HCT116 (cell line): ENCODE measurements at regions not wholly inside any gene's neighbourhood (a gene's known extent, or its start where the extent isn't known, plus 50 kb on each side); places are given as distances from the start of the nearest gene placed in this dataset.

Experiments used
- ATAC-seq: fragments of 200-7000 bp; cut with Tn5 transposase; 2 replicates; pipeline ENCODE4 v1.9.1; 2020; ENCODE audit warnings: mild to moderate bottlenecking, moderate library complexity
- BruUV-seq: library from RNA; stranded (reverse); fragments of 400-500 nt; replicated peaks from 2 replicates; lab custom pipeline; 2021; lab: Mats Ljungman, UMichigan
- CTCF ChIA-PET: fragments of 300-600 bp; sonication (Branson Sonifier 250); formaldehyde crosslinking; loops from one replicate; lab custom pipeline; 2021; ENCODE audit warnings: antibody characterized with exemption; lab: Charles Lee
- POLR2A ChIA-PET: fragments of 300-600, 350-600 bp; sonication (Branson Sonifier 250); formaldehyde crosslinking; loops from one replicate; lab custom pipeline; 2021; ENCODE audit warnings: antibody characterized with exemption; lab: Charles Lee
- RAD21 ChIA-PET, 2 experiments: fragments of 300-600 bp; sonication (Branson Sonifier 250); formaldehyde crosslinking; loops; one replicate each; lab custom pipeline; 2023; ENCODE audit warnings: low total read pairs in 2 of 2; ENCODE audit not compliant: uncharacterized antibody in 2 of 2, unreplicated experiment in 2 of 2, low non-redundant PET in 1 of 2; lab: Charles Lee
- DNase-seq: peaks from one replicate; pipeline ENCODE4 v3.0.0-alpha.2; 2010; ENCODE audit warnings: low read depth, low spot score
- H2AFZ ChIP-seq: fragments of 200-600 bp; shearing (Covaris generic), sonication (generic); 2 replicates; pipeline ENCODE4 v1.6.1; 2017; ENCODE audit warnings: low read depth, mixed run types, mixed read lengths, antibody characterized with exemption, low read length; ENCODE audit not compliant: poor library complexity, severe bottlenecking
- H3K27ac ChIP-seq: 2 replicates; pipeline ENCODE4 v1.5.1; 2012; ENCODE audit warnings: low read depth, low read length
- H3K27me3 ChIP-seq: fragments of 200-600 bp; sonication (generic); 2 replicates; pipeline ENCODE4 v1.6.1; 2016; ENCODE audit warnings: mixed run types, low read length, mixed read lengths; ENCODE audit not compliant: insufficient read depth
- H3K36me3 ChIP-seq, 2 experiments: fragments of 200-500 bp in 1 of 2; fragments of 200-600 bp in 1 of 2; sonication (Bioruptor generic) in 1 of 2; sonication (generic) in 1 of 2; 2 replicates each; pipeline versions ENCODE4 v1.5.1 to v1.6.1; 2014 to 2016; ENCODE audit warnings: low read length in 2 of 2, inconsistent platforms in 1 of 2, mixed read lengths in 1 of 2, mixed run types in 1 of 2; ENCODE audit not compliant: insufficient read depth in 2 of 2, control insufficient read depth in 1 of 2
- H3K4me1 ChIP-seq, 2 experiments: fragments of 200-600 bp in 1 of 2; sonication (generic) in 1 of 2; 2 replicates each; pipeline versions ENCODE4 v1.5.1 to v1.6.1; 2012 to 2017; ENCODE audit warnings: low read length in 2 of 2, inconsistent platforms in 1 of 2, mild to moderate bottlenecking in 1 of 2, mixed read lengths in 1 of 2, mixed run types in 1 of 2, moderate library complexity in 1 of 2; ENCODE audit not compliant: insufficient read depth in 2 of 2, control insufficient read depth in 1 of 2
- H3K4me2 ChIP-seq: fragments of 200-600 bp; sonication (generic); 2 replicates; pipeline ENCODE4 v1.6.1; 2017; ENCODE audit warnings: mixed run types, low read length, mixed read lengths
- H3K4me3 ChIP-seq, 2 experiments: fragments of 200-600 bp in 1 of 2; sonication (generic) in 1 of 2; replicated peaks in 1 of 2; 2 replicates each; pipeline ENCODE4 v1.5.1; 2011 to 2016; ENCODE audit warnings: low read length in 2 of 2, control low read depth in 1 of 2, low read depth in 1 of 2, mild to moderate bottlenecking in 1 of 2, mixed read lengths in 1 of 2, mixed run types in 1 of 2
- H3K79me2 ChIP-seq: fragments of 200-600 bp; sonication (generic); 2 replicates; pipeline ENCODE4 v1.6.1; 2017; ENCODE audit warnings: mild to moderate bottlenecking, mixed run types, low read length, moderate library complexity, mixed read lengths; ENCODE audit not compliant: insufficient read depth
- H3K9ac ChIP-seq: fragments of 200-600 bp; sonication (generic); 2 replicates; pipeline ENCODE4 v1.6.1; 2016; ENCODE audit warnings: low read length, mixed read lengths
- H3K9me2 ChIP-seq: fragments of 200-600 bp; sonication (generic), shearing (Covaris generic); 2 replicates; pipeline ENCODE4 v1.6.1; 2017; ENCODE audit warnings: mixed run types, mild to moderate bottlenecking, moderate library complexity; ENCODE audit not compliant: insufficient read depth
- H3K9me3 ChIP-seq, 2 experiments: fragments of 200-500 bp in 1 of 2; fragments of 200-600 bp in 1 of 2; sonication (Bioruptor generic) in 1 of 2; sonication (generic) in 1 of 2; 2 replicates each; pipeline ENCODE4 v1.6.1; 2014 to 2017; ENCODE audit warnings: low read length in 2 of 2, mixed read lengths in 2 of 2, inconsistent platforms in 1 of 2, low read depth in 1 of 2, mild to moderate bottlenecking in 1 of 2, mixed run types in 1 of 2, moderate library complexity in 1 of 2; ENCODE audit not compliant: control insufficient read depth in 1 of 2, insufficient read depth in 1 of 2
- H4K20me1 ChIP-seq: fragments of 200-600 bp; sonication (generic), shearing (Covaris generic); 2 replicates; pipeline ENCODE4 v1.6.1; 2017; ENCODE audit warnings: mixed run types, mild to moderate bottlenecking, moderate library complexity; ENCODE audit not compliant: insufficient read depth
- CBX3 ChIP-seq: IDR thresholded peaks from 2 replicates; pipeline ENCODE4 v1.6.1; 2012; ENCODE audit warnings: low read depth
- CEBPB ChIP-seq: IDR thresholded peaks from 2 replicates; pipeline ENCODE4 v1.6.1; 2012; ENCODE audit warnings: low read depth
- ELF1 ChIP-seq: IDR thresholded peaks from 2 replicates; pipeline ENCODE4 v1.6.1; 2012; ENCODE audit warnings: low read depth, borderline replicate concordance
- EZH2 ChIP-seq: fragments of 200-600 bp; sonication (generic); IDR thresholded peaks from 2 replicates; pipeline ENCODE4 v1.6.1; 2017; ENCODE audit warnings: antibody characterized with exemption, mixed run types
- EZH2phosphoT487 ChIP-seq: fragments of 200-600 bp; IDR thresholded peaks from 2 replicates; pipeline ENCODE4 v1.6.1; 2018; ENCODE audit warnings: antibody characterized with exemption, borderline replicate concordance
- FOSL1 ChIP-seq: IDR thresholded peaks from 2 replicates; pipeline ENCODE4 v1.6.1; 2012; ENCODE audit warnings: low read depth
- JUND ChIP-seq: IDR thresholded peaks from 2 replicates; pipeline ENCODE4 v1.6.1; 2012
- POLR2A ChIP-seq: IDR thresholded peaks from 2 replicates; pipeline ENCODE4 v1.7.0; 2011; ENCODE audit warnings: borderline replicate concordance; ENCODE audit not compliant: insufficient read depth, insufficient read length; ENCODE audit errors: extremely low read depth
- POLR2AphosphoS5 ChIP-seq: IDR thresholded peaks from 2 replicates; pipeline ENCODE4 v1.6.1; 2011; ENCODE audit warnings: mild to moderate bottlenecking, low read depth, low read length, moderate library complexity
- SIN3A ChIP-seq: IDR thresholded peaks from 2 replicates; pipeline ENCODE4 v1.6.1; 2012; ENCODE audit warnings: low read depth
- YY1 ChIP-seq: IDR thresholded peaks from 2 replicates; pipeline ENCODE4 v1.6.1; 2011; ENCODE audit warnings: low read length, low read depth, moderate library complexity, mild to moderate bottlenecking; ENCODE audit not compliant: insufficient replicate concordance; ENCODE audit errors: extremely low read depth
- ZFX ChIP-seq: fragments of 450-650 bp; IDR thresholded peaks from 2 replicates; pipeline ENCODE4 v1.6.1; 2017
- ZNF274 ChIP-seq: fragments of 200-500 bp; sonication (Bioruptor generic); IDR thresholded peaks from 2 replicates; pipeline ENCODE4 v1.6.1; 2014; ENCODE audit warnings: mild to moderate bottlenecking, low read depth, low read length, inconsistent platforms
- intact Hi-C: fragments of 100-400 bp; cut with micrococcal nuclease; formaldehyde crosslinking; loops from 2 replicates; pipeline ENCODE4 v1.10.0; 2022

DNA sequence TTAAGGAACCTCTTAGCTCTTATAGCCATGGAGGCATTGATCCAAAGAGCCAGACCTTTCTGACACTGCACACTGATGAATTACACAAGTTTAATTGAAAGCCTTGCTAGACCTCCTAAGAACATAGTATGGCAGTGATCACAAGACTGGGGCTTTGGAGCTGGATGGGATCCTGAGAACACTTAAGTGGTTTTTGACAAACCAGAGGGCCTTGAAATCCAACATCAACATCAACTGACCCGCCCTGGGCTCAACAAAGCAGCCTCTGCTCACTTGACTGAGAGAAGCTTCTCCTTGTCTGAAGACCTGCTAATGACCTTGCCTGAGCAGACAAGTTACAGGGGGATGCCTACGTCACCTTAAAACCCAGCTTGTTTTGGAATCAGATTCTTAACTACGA, 257.6 kb downstream of the KLF13 start:
- ChIA-PET RAD21 (no interaction called here), POLR2A (no interaction called here), CTCF (no interaction called here)
- Histone ChIP-seq H4K20me1 (no peaks in the 10 kb centered on the region), H3K27me3 (0 out of 2 replicates have a peak, but pooled peaks cover 9% of the 10 kb centered on the region), H3K9me3 (no peaks in the 10 kb centered on the region), H3K4me2 (no peak overlapping the region), H3K36me3 (no peaks in the 10 kb centered on the region), H3K4me3 (no peak overlapping the region), H3K27ac (no peak overlapping the region), H2AFZ (no peak overlapping the region), H3K4me1 (no peaks in the 10 kb centered on the region), H3K9me2 (no peaks in the 10 kb centered on the region), H3K79me2 (no peaks in the 10 kb centered on the region), H3K9ac (no peak overlapping the region)
- no TSS peak for BruUV-seq
- DNase-seq (no peak), ATAC-seq (no peak)
- intact Hi-C loops = no loop called here
- TF ChIP-seq ELF1 (no peak), EZH2phosphoT487 (no peak), POLR2AphosphoS5 (no peak)

DNA sequence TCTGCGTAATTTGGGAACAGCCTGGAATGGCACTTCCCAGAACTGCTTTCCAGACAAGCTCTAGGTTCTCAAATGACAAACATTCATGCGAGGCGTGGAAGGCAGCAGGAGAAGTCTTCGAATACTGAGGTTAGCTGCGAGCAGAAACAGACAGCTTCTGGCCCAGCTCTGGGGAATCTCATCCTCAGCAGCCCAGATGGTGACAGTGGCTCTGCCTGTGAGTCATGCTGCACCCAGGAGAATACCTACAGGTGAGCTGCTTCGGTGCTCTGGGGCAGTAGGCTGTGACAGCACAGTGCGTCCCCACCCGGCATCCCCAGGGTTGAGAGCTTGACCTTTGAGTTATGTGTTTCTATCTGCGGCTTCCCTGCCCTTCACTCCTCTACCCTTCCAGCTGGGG, 258.6 kb downstream of the KLF13 start:
- no peaks in the 10 kb centered on the region for H3K79me2 ChIP-seq
- H3K9ac ChIP-seq = no peak overlapping the region
- H3K9me3 ChIP-seq = no peaks in the 10 kb centered on the region
- H3K36me3 ChIP-seq = no peaks in the 10 kb centered on the region
- intact Hi-C loops = no loop called here
- H3K4me2 ChIP-seq = no peak overlapping the region
- H2AFZ ChIP-seq = no peak overlapping the region
- no peak for DNase-seq
- no TSS peak for BruUV-seq
- no peak overlapping the region for H3K27ac ChIP-seq
- CTCF ChIA-PET = no interaction called here
- TF ChIP-seq ELF1 = no peak
- TF ChIP-seq POLR2A = no peak
- no peak for TF ChIP-seq CBX3
- TF ChIP-seq ZFX = no peak
- TF ChIP-seq ZNF274 = no peak
- no peak for TF ChIP-seq YY1
- no peak for TF ChIP-seq JUND
- no peak for TF ChIP-seq EZH2
- TF ChIP-seq SIN3A = no peak
- TF ChIP-seq CEBPB = no peak
- TF ChIP-seq FOSL1 = no peak
- no peak for ATAC-seq
- H4K20me1 ChIP-seq = no peaks in the 10 kb centered on the region
- no peaks in the 10 kb centered on the region for H3K9me2 ChIP-seq
- H3K4me1 ChIP-seq = no peaks in the 10 kb centered on the region
- H3K27me3 ChIP-seq = 0 out of 2 replicates have a peak, but pooled peaks cover 9% of the 10 kb centered on the region
- POLR2A ChIA-PET = no interaction called here
- no peak overlapping the region for H3K4me3 ChIP-seq
- RAD21 ChIA-PET = no interaction called here
